Left lung (tissue), 4 donors: ENCODE measurements at regions not wholly inside any gene's neighbourhood (a gene's known extent, or its start where the extent isn't known, plus 50 kb on each side); places are given as distances from the start of the nearest gene placed in this dataset.
A peak's percentile ranks its signal among the peaks of the same experiment; 100 is the strongest.

Experiments used
- ATAC-seq: fragments of 200-7000 bp; cut with Tn5 transposase; one replicate; pipeline ENCODE4 v1.9.1; 2020; ENCODE audit warnings: moderate library complexity
- DNase-seq, 4 donors: peaks; one replicate each; pipeline ENCODE4 v3.0.0-alpha.2; 2013 to 2020
- H3K27ac ChIP-seq, 2 donors: fragments of 200-600 bp; sonication (generic) in 1 of 2; one replicate each; pipeline versions ENCODE4 v1.5.0 to v1.8.0; 2020 to 2021
- H3K27me3 ChIP-seq, 2 donors: fragments of 200-600 bp; sonication (generic) in 1 of 2; one replicate each; pipeline versions ENCODE4 v1.5.0 to v1.8.0; 2020 to 2021
- H3K36me3 ChIP-seq, 2 donors: fragments of 200-600 bp; sonication (generic) in 1 of 2; one replicate each; pipeline versions ENCODE4 v1.5.0 to v1.8.0; 2020 to 2021
- H3K4me1 ChIP-seq, 2 donors: fragments of 200-600 bp; one replicate each; pipeline ENCODE4 v1.8.0; 2021
- H3K4me3 ChIP-seq, 2 donors: fragments of 200-600 bp; sonication (generic) in 1 of 2; one replicate each; pipeline versions ENCODE4 v1.5.0 to v1.8.0; 2020 to 2021; ENCODE audit warnings: mild to moderate bottlenecking in 1 of 2
- H3K9me3 ChIP-seq, 2 donors: fragments of 200-600 bp; sonication (generic) in 1 of 2; one replicate each; pipeline versions ENCODE4 v1.5.0 to v1.8.0; 2020 to 2021
- intact Hi-C, 2 donors: fragments of 100-400 bp; cut with DNase I; formaldehyde crosslinking; loops; one replicate each; pipeline versions ENCODE4 v1.11.2 to v1.14.2; 2022
- TF ChIP-seq, protein P1 (sequence below), 2 donors: fragments of 200-600 bp; sonication (generic) in 1 of 2; IDR thresholded peaks; one replicate each; pipeline versions ENCODE4 v1.5.0 to v1.8.0; 2021; ENCODE audit warnings: antibody characterized with exemption in 2 of 2
- donor health status: DM: no; HTN: yes; CAD: no.
- donor health status: DM: no; HTN: no; CAD: no.

DNA sequence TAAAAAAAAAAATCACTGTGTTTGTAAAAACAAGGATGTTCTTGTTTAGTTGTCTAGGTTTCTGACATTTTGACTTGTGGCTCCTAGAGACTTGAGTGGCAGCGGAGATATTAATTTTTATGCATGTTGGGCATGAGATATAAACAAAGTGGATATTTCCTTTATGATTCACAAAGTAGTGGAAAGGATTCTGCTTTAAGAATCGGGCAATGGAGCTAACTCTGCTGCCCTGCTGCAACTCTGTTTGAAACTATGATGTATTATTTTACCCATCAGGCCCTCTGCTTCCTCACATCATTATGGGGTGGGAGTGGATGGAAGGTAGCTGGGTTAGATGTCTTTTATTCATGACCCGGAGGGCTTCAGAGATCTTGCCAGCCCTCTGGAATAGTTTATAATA lies 94.1 kb upstream of the CD180 start:
- Histone ChIP-seq H3K4me3 (no peak overlapping the region), H3K36me3 (no peaks in the 10 kb centered on the region), H3K27me3 (no peaks in the 10 kb centered on the region), H3K4me1 (peaks cover 0 to 27% of the 10 kb centered on the region in 2 donors), H3K27ac (peak overlapping the region; percentile 8 to 30), H3K9me3 (no peaks in the 10 kb centered on the region)
- peak in 2 of 4 donors; percentile 79 to 80 for DNase-seq
- TF ChIP-seq, protein P1, sequence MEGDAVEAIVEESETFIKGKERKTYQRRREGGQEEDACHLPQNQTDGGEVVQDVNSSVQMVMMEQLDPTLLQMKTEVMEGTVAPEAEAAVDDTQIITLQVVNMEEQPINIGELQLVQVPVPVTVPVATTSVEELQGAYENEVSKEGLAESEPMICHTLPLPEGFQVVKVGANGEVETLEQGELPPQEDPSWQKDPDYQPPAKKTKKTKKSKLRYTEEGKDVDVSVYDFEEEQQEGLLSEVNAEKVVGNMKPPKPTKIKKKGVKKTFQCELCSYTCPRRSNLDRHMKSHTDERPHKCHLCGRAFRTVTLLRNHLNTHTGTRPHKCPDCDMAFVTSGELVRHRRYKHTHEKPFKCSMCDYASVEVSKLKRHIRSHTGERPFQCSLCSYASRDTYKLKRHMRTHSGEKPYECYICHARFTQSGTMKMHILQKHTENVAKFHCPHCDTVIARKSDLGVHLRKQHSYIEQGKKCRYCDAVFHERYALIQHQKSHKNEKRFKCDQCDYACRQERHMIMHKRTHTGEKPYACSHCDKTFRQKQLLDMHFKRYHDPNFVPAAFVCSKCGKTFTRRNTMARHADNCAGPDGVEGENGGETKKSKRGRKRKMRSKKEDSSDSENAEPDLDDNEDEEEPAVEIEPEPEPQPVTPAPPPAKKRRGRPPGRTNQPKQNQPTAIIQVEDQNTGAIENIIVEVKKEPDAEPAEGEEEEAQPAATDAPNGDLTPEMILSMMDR (IDR thresholded peaks at IDR 0.05): no peak
- intact Hi-C loops: no loop called here
- peak; percentile 31 for ATAC-seq

DNA sequence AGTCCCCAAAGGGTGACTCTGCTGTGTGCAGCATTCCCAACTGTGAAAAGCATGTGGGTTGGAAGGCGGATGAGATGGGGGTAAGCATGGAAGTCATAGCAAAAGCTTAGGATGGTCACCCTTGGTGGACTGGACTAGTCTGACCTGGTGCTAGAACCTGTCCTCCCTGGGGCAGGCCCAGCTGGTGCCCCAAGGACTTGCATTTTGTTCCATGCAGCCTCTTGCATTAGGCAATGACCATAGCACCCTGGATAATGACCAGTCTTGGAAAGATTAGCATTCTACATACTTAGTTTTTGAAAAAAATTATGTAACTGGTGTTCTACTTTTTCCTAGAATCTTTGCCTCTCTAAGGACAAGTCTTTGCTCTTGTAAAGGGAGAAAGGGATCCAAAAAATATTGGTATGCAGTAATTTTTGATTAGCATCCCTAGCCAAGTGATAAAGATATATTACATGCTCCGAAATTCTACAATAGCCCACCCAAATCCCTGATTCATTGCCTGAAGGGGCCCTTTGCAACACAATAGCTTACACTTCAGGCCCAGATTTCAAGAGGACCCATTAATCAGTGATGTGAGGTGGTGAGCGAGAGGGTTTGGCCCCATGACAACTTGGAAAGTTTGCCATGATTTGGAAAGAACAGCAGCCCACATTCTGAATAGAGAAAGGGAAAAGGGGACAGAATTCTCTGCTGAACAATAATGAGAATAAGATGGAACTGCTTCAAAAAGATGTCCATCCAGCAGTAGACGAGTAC lies 93.3 kb upstream of the CD180 start:
- intact Hi-C loops: no loop called here
- peak in 1 of 4 donors; percentile 74 for DNase-seq
- no peaks in the 10 kb centered on the region for H3K9me3 ChIP-seq
- peak overlapping the region in 1 of 2 donors; percentile 8 for H3K27ac ChIP-seq
- TF ChIP-seq, protein P1 (IDR thresholded peaks at IDR 0.05): no peak
- ATAC-seq: no peak
- H3K4me3 ChIP-seq: no peak overlapping the region
- no peaks in the 10 kb centered on the region for H3K27me3 ChIP-seq
- no peaks in the 10 kb centered on the region for H3K36me3 ChIP-seq
- peaks cover 0 to 27% of the 10 kb centered on the region in 2 donors for H3K4me1 ChIP-seq

DNA sequence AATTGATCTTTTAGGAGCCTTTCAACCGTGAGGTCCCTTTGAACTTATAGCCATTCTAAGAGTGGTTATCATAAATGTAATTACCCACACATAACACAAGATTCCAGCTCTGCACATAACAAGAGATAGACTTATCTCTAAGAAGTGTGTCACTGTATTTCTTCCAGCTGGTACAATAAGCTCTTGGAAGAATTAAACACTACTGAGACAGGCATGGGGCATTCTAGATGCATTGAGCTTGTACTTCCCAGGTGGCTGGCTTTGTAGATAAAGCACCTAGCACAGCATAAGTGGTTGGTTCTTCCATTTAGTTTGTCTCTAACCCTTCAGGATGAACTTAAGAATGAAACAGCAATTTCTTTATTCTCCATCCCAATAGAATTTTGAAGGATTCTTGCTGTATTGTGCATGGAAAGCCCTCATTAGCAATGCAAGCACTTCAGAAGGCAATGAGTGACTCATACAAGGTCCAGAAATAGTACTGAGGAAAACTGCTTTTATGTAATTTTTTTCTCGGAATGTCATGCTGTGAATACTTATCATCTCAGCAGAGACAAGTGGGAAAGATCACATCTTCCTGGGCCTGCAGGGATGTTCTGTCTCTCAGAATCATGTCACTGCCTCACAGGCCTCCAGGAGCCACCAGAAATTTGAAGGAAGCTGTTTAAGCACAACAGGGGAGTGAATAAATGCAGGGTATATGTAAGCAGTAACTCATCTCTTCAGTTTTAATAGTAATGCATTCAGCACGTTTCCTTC lies 91.1 kb upstream of the CD180 start:
- TF ChIP-seq, protein P1 (IDR thresholded peaks at IDR 0.05): no peak
- H3K9me3 ChIP-seq: no peaks in the 10 kb centered on the region
- H3K27me3 ChIP-seq: no peaks in the 10 kb centered on the region
- intact Hi-C loops: no loop called here
- H3K36me3 ChIP-seq: no peaks in the 10 kb centered on the region
- H3K4me1 ChIP-seq: peaks cover 0 to 27% of the 10 kb centered on the region in 2 donors
- H3K4me3 ChIP-seq: no peak overlapping the region
- no peak for DNase-seq
- H3K27ac ChIP-seq: no peak overlapping the region
- ATAC-seq: peak; percentile 80

DNA sequence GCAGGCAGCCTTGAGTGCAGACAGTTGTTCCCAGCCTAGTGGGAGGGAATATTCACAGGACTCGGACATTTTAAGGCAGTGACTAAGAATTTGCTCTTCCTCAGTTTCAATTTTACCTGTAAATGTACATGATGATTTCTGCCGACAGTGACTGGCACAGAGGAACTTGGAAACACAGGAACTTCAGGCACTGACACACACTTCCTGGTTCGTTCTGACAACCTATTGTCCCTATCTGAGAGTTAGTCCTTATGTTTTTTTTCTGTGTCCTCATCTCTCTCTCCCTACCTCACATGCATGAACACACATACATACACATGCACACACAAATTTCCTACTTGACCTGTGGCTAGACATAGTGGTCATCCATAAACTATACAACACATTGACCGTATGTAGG lies 89.4 kb upstream of the CD180 start:
- intact Hi-C loops: no loop called here
- DNase-seq (no peak), ATAC-seq (no peak)
- Histone ChIP-seq H3K4me1 (peaks cover 0 to 27% of the 10 kb centered on the region in 2 donors), H3K4me3 (no peak overlapping the region), H3K27me3 (no peaks in the 10 kb centered on the region), H3K27ac (no peak overlapping the region), H3K9me3 (no peaks in the 10 kb centered on the region), H3K36me3 (no peaks in the 10 kb centered on the region)
- TF ChIP-seq, protein P1 (IDR thresholded peaks at IDR 0.05): no peak

GRCh38 chr5:67283988-67284487 lies 87.4 kb upstream of the CD180 start:
- ATAC-seq: no peak
- TF ChIP-seq, protein P1 (IDR thresholded peaks at IDR 0.05): no peak
- H3K36me3 ChIP-seq: no peaks in the 10 kb centered on the region
- no peak overlapping the region for H3K4me3 ChIP-seq
- intact Hi-C loops: no loop called here
- H3K27me3 ChIP-seq: no peaks in the 10 kb centered on the region
- H3K27ac ChIP-seq: peak overlapping the region in 1 of 2 donors; percentile 7
- peaks cover 0 to 10% of the 10 kb centered on the region in 2 donors for H3K9me3 ChIP-seq
- peaks cover 0 to 21% of the 10 kb centered on the region in 2 donors for H3K4me1 ChIP-seq
- DNase-seq: no peak
